ENCODE measurements at regions not wholly inside any gene's neighbourhood (a gene's known extent, or its start where the extent isn't known, plus 50 kb on each side); places are given as distances from the start of the nearest gene placed in this dataset.

DNA sequence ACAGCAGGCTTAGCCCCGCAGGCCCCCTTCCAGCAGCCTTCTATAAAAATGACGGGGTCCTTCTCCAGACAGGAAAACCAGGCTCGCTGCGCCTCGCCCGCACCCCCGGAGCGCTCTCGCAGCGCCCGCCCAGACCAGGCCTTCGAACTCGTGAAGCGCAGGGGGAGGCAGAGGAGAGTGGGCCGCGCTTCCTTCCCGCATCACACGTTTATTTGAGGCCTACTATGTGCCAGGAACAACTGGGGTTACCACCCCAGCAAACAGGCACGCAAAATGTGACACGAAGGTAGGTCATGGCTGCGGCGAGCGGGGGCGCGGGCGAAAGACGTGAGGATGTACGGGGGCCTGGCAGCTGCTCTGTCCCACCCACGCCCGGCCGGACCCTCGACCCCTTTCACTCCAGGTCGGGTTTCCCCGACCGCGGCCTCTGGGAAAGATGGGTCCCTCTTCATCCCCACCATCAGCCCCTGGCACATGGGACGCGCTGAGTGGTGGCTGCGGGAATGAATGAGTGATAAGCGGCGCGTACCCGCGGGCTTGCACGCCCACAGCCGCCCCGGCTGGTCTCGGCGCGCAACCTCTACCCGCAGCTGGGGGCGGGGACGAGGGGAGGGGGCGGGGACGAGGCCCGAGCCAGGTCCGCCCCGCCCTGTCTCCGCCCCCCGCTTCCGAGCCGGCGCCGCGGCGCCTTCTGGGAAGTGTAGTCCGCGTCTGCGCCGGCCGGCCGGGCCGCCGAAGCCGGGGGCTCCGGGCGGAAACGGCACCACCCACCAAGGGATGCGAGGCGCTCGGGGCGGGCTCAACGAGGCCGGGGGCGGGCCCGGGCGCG lies 59.1 kb downstream of the ZNF467 start:
- Histone ChIP-seq H3K4me1 (ENCODE audit: insufficient read depth, poor library complexity, severe bottlenecking) (peaks cover 14% of the 10 kb centered on the region), H3K9me3 (ENCODE audit: severe bottlenecking) (peaks cover 12% of the 10 kb centered on the region), H3K4me3 (ENCODE audit: severe bottlenecking) (peak overlapping the region; percentile 53), H3K27me3 (ENCODE audit: insufficient read depth, poor library complexity, severe bottlenecking) (no peaks in the 10 kb centered on the region), H3K27ac (ENCODE audit: poor library complexity, severe bottlenecking) (peak overlapping the region; percentile 57), H3K36me3 (ENCODE audit: low read depth) (no peaks in the 10 kb centered on the region; the same call in 1 of the 2 replicates)
- DNase-seq (ENCODE audit: low spot score) (peak; percentile 86), ATAC-seq (ENCODE audit: low read depth) (peak; percentile 84)
- TF ChIP-seq, protein P1, sequence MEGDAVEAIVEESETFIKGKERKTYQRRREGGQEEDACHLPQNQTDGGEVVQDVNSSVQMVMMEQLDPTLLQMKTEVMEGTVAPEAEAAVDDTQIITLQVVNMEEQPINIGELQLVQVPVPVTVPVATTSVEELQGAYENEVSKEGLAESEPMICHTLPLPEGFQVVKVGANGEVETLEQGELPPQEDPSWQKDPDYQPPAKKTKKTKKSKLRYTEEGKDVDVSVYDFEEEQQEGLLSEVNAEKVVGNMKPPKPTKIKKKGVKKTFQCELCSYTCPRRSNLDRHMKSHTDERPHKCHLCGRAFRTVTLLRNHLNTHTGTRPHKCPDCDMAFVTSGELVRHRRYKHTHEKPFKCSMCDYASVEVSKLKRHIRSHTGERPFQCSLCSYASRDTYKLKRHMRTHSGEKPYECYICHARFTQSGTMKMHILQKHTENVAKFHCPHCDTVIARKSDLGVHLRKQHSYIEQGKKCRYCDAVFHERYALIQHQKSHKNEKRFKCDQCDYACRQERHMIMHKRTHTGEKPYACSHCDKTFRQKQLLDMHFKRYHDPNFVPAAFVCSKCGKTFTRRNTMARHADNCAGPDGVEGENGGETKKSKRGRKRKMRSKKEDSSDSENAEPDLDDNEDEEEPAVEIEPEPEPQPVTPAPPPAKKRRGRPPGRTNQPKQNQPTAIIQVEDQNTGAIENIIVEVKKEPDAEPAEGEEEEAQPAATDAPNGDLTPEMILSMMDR (IDR thresholded peaks at IDR 0.05; ENCODE audit: poor library complexity, severe bottlenecking), result no peak

- TF ChIP-seq, protein P1 (IDR thresholded peaks at IDR 0.05; ENCODE audit: poor library complexity, severe bottlenecking), result no peak
- ATAC-seq (ENCODE audit: low read depth), result no peak
- peaks cover 14% of the 10 kb centered on the region for H3K4me1 ChIP-seq (ENCODE audit: insufficient read depth, poor library complexity, severe bottlenecking)
- no peaks in the 10 kb centered on the region for H3K27me3 ChIP-seq (ENCODE audit: insufficient read depth, poor library complexity, severe bottlenecking)
- no peak overlapping the region for H3K4me3 ChIP-seq (ENCODE audit: severe bottlenecking)
- peaks cover 12% of the 10 kb centered on the region for H3K9me3 ChIP-seq (ENCODE audit: severe bottlenecking)
- DNase-seq (ENCODE audit: low spot score), result peak; percentile 53
- no peak overlapping the region for H3K27ac ChIP-seq (ENCODE audit: poor library complexity, severe bottlenecking)
- H3K36me3 ChIP-seq (ENCODE audit: low read depth), result no peaks in the 10 kb centered on the region; the same call in 1 of the 2 replicates
These were observed 59.7 kb downstream of the ZNF467 start for GRCh38 chr7:149713731-149714068.

- Histone ChIP-seq H3K36me3 (ENCODE audit: low read depth) (no peaks in the 10 kb centered on the region; the same call in 1 of the 2 replicates), H3K4me3 (ENCODE audit: severe bottlenecking) (no peak overlapping the region), H3K27ac (ENCODE audit: poor library complexity, severe bottlenecking) (no peak overlapping the region), H3K27me3 (ENCODE audit: insufficient read depth, poor library complexity, severe bottlenecking) (no peaks in the 10 kb centered on the region), H3K9me3 (ENCODE audit: severe bottlenecking) (peaks cover 12% of the 10 kb centered on the region), H3K4me1 (ENCODE audit: insufficient read depth, poor library complexity, severe bottlenecking) (peaks cover 14% of the 10 kb centered on the region)
- ATAC-seq (ENCODE audit: low read depth) (no peak), DNase-seq (ENCODE audit: low spot score) (peak; percentile 55)
- TF ChIP-seq, protein P1 (IDR thresholded peaks at IDR 0.05; ENCODE audit: poor library complexity, severe bottlenecking), result no peak
These were observed 60.2 kb downstream of the ZNF467 start for GRCh38 chr7:149713061-149713730.

DNA sequence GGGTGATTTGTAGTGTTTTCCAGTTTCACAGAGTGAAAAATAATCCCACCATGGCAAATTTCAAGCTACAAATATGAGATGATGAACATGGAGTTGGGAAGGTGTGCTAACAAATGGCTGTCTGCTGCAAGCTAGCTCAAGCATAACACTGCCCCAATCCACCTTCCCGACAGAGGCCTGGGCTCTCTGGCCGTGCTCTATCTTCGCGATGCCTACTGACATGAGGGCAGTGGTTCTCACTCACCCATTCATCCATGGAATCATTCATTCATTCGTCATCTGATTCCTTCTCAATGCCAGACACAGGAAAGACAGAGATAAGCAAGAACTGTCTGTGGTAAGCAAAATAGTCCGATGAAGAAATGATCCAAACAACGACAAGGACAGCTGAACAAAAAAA lies 65.4 kb downstream of the ZNF467 start:
- Histone ChIP-seq H3K36me3 (ENCODE audit: low read depth) (no peaks in the 10 kb centered on the region), H3K4me1 (ENCODE audit: insufficient read depth, poor library complexity, severe bottlenecking) (no peaks in the 10 kb centered on the region), H3K27me3 (ENCODE audit: insufficient read depth, poor library complexity, severe bottlenecking) (no peaks in the 10 kb centered on the region), H3K27ac (ENCODE audit: poor library complexity, severe bottlenecking) (no peak overlapping the region), H3K4me3 (ENCODE audit: severe bottlenecking) (no peak overlapping the region), H3K9me3 (ENCODE audit: severe bottlenecking) (peaks cover 12% of the 10 kb centered on the region)
- ATAC-seq (ENCODE audit: low read depth) (no peak), DNase-seq (ENCODE audit: low spot score) (no peak)
- TF ChIP-seq, protein P1 (IDR thresholded peaks at IDR 0.05; ENCODE audit: poor library complexity, severe bottlenecking), result no peak

Data from RWPE2 (cell line).